ENCODE measurements at regions not wholly inside any gene's neighbourhood (a gene's known extent, or its start where the extent isn't known, plus 50 kb on each side); places are given as distances from the start of the nearest gene placed in this dataset.

GRCh38 chr6:27092316-27092692 lies 155.2 kb upstream of the PRSS16 start:
- H3K4me1 ChIP-seq: peaks cover 0 to 9% (median 7%) of the 10 kb centered on the region in 4 donors
- H3K9me3 ChIP-seq: no peaks in the 10 kb centered on the region
- WGBS, 2 donors (ENCODE audit: low coverage in 1 of 2): 37 to 41% methylated on average over 5 to 8 of the region's 8 CpGs
- intact Hi-C loops (cut with DNase I; ENCODE audit: low total_unique reads): no loop called here
- peaks cover 78% of the 10 kb centered on the region for H3K27me3 ChIP-seq
- no peaks in the 10 kb centered on the region for H3K36me3 ChIP-seq
- no peak overlapping the region for H3K4me3 ChIP-seq
- in situ Hi-C loops (cut with MboI; ENCODE audit: low pct_ligation_motif_present in 1 of 4, low pct_unique_long_range_greater_than_20kb in 1 of 4, low sequenced_read_pairs in 3 of 4): loop anchor here in 1 of 4 donors (25.0 kb wide), 1 partner anchor 755 kb away; no protein-coding TSS in a partner anchor
- TF ChIP-seq POLR2AphosphoS5 (IDR thresholded peaks at IDR 0.05) (no peak), EP300 (IDR thresholded peaks at IDR 0.05; ENCODE audit: low read depth) (no peak), CTCF (IDR thresholded peaks at IDR 0.05) (no peak), POLR2A (IDR thresholded peaks at IDR 0.05) (no peak)
- no peak for DNase-seq
- H3K27ac ChIP-seq: no peak overlapping the region

- Histone ChIP-seq H3K4me1 (peaks cover 0 to 11% (median 9%) of the 10 kb centered on the region in 4 donors), H3K27me3 (peaks cover 84% of the 10 kb centered on the region), H3K9me3 (no peaks in the 10 kb centered on the region), H3K4me3 (no peak overlapping the region), H3K36me3 (no peaks in the 10 kb centered on the region), H3K27ac (no peak overlapping the region)
- TF ChIP-seq POLR2A (IDR thresholded peaks at IDR 0.05) (no peak), POLR2AphosphoS5 (IDR thresholded peaks at IDR 0.05) (no peak), EP300 (IDR thresholded peaks at IDR 0.05; ENCODE audit: low read depth) (no peak), CTCF (IDR thresholded peaks at IDR 0.05) (no peak)
- intact Hi-C loops (cut with DNase I; ENCODE audit: low total_unique reads): no loop called here
- in situ Hi-C loops (cut with MboI; ENCODE audit: low pct_ligation_motif_present in 1 of 4, low pct_unique_long_range_greater_than_20kb in 1 of 4, low sequenced_read_pairs in 3 of 4): loop anchor here in 1 of 4 donors (25.0 kb wide), 1 partner anchor 759 kb away; no protein-coding TSS in a partner anchor
- 84 to 93% methylated on average over 3 of the region's 3 CpGs for WGBS, 2 donors (ENCODE audit: low coverage in 1 of 2)
- DNase-seq: no peak
Measured at GRCh38 chr6:27095914-27096313, 151.6 kb upstream of the PRSS16 start.

GRCh38 chr6:27096834-27097511 lies 150.5 kb upstream of the PRSS16 start:
- intact Hi-C loops (cut with DNase I; ENCODE audit: low total_unique reads) (no loop called here), in situ Hi-C loops (cut with MboI; ENCODE audit: low pct_ligation_motif_present in 1 of 4, low pct_unique_long_range_greater_than_20kb in 1 of 4, low sequenced_read_pairs in 3 of 4) (loop anchor here in 1 of 4 donors (25.0 kb wide), 1 partner anchor 760 kb away; no protein-coding TSS in a partner anchor)
- 2 to 8% methylated on average over 7 to 45 of the region's 45 CpGs for WGBS, 2 donors (ENCODE audit: low coverage in 1 of 2)
- peaks cover 0 to 11% (median 9%) of the 10 kb centered on the region in 4 donors for H3K4me1 ChIP-seq
- no peak overlapping the region for H3K27ac ChIP-seq
- TF ChIP-seq EP300 (IDR thresholded peaks at IDR 0.05; ENCODE audit: low read depth): no peak
- no peak for TF ChIP-seq CTCF (IDR thresholded peaks at IDR 0.05)
- no peak for TF ChIP-seq POLR2AphosphoS5 (IDR thresholded peaks at IDR 0.05)
- TF ChIP-seq POLR2A (IDR thresholded peaks at IDR 0.05): no peak
- H3K27me3 ChIP-seq: peaks cover 74% of the 10 kb centered on the region
- H3K9me3 ChIP-seq: no peaks in the 10 kb centered on the region
- H3K36me3 ChIP-seq: no peaks in the 10 kb centered on the region
- DNase-seq: peak; percentile 57
- H3K4me3 ChIP-seq: peak overlapping the region in 3 of 4 donors; percentile 22 to 48 (median 23)

GRCh38 chr6:27098956-27099355 lies 148.5 kb upstream of the PRSS16 start:
- Histone ChIP-seq H3K27me3 (peaks cover 54% of the 10 kb centered on the region), H3K9me3 (no peaks in the 10 kb centered on the region), H3K4me1 (peaks cover 0 to 11% (median 9%) of the 10 kb centered on the region in 4 donors), H3K4me3 (no peak overlapping the region), H3K36me3 (no peaks in the 10 kb centered on the region), H3K27ac (no peak overlapping the region)
- WGBS, 2 donors (ENCODE audit: low coverage in 1 of 2): 91 to 92% methylated on average over 10 to 19 of the region's 19 CpGs
- no peak for DNase-seq
- in situ Hi-C loops (cut with MboI; ENCODE audit: low pct_ligation_motif_present in 1 of 4, low pct_unique_long_range_greater_than_20kb in 1 of 4, low sequenced_read_pairs in 3 of 4) (loop anchor here in 1 of 4 donors (25.0 kb wide), 1 partner anchor 762 kb away; no protein-coding TSS in a partner anchor), intact Hi-C loops (cut with DNase I; ENCODE audit: low total_unique reads) (no loop called here)
- TF ChIP-seq POLR2AphosphoS5 (IDR thresholded peaks at IDR 0.05): no peak
- TF ChIP-seq CTCF (IDR thresholded peaks at IDR 0.05): no peak
- no peak for TF ChIP-seq POLR2A (IDR thresholded peaks at IDR 0.05)
- no peak for TF ChIP-seq EP300 (IDR thresholded peaks at IDR 0.05; ENCODE audit: low read depth)

Data from transverse colon (tissue), 4 donors.